ENCODE measurements at regions not wholly inside any gene's neighbourhood (a gene's known extent, or its start where the extent isn't known, plus 50 kb on each side); places are given as distances from the start of the nearest gene placed in this dataset.
A peak's percentile ranks its signal among the peaks of the same experiment; 100 is the strongest.

- Histone ChIP-seq H2BK20ac (ENCODE audit: low read depth, low read length) (peak overlapping the region; percentile 88), H2BK120ac (ENCODE audit: low read depth, low read length) (peak overlapping the region; percentile 97), H3K18ac (ENCODE audit: low read depth, low read length) (peak overlapping the region; percentile 89), H4K20me1 (ENCODE audit: insufficient read depth, low read length) (no peaks in the 10 kb centered on the region), H3K56ac (ENCODE audit: extremely low read depth, insufficient read depth, low read length) (peak overlapping the region; percentile 92), H2AFZ (replicated peaks; ENCODE audit: low read length, poor library complexity) (peak overlapping the region; percentile 95), H2BK5ac (ENCODE audit: low read depth, low read length, poor library complexity, severe bottlenecking) (peak overlapping the region; percentile 92), H3K14ac (replicated peaks; ENCODE audit: low read depth, low read length) (peak overlapping the region; percentile 91), H4K8ac (ENCODE audit: low read depth in 2 of 2, low read length in 2 of 2) (peak overlapping the region; percentile 87 to 96), H3K9ac (ENCODE audit: low read depth, low read length) (peak overlapping the region; percentile 26), H3K23ac (ENCODE audit: low read depth, low read length) (peak overlapping the region; percentile 89), H3K27ac (ENCODE audit: insufficient read depth, low read length) (peak overlapping the region; percentile 94), H3K9me3 (ENCODE audit: control insufficient read depth, insufficient read depth, low read length) (no peaks in the 10 kb centered on the region), H2AK5ac (ENCODE audit: low read depth, low read length) (peak overlapping the region; percentile 11), H4K91ac (ENCODE audit: insufficient read depth, low read depth, low read length) (peak overlapping the region; percentile 94), H2AK9ac (replicated peaks; ENCODE audit: low read depth, low read length, poor library complexity) (peak overlapping the region; percentile 45), H2BK15ac (ENCODE audit: low read depth, low read length) (peak overlapping the region; percentile 78), H3K4me2 (ENCODE audit: low read depth, low read length) (peak overlapping the region; percentile 74), H3K9me1 (ENCODE audit: insufficient read depth, low read length) (peaks cover 14% of the 10 kb centered on the region), H4K5ac (ENCODE audit: low read depth, low read length) (peak overlapping the region; percentile 59), H3K4me1 (ENCODE audit: control insufficient read depth, insufficient read depth, low read length) (peaks cover 19% of the 10 kb centered on the region), H3K4ac (ENCODE audit: low read depth, low read length) (peak overlapping the region; percentile 92), H3K79me1 (ENCODE audit: low read depth in 1 of 2, low read length in 2 of 2) (peaks cover 0 to 6% of the 10 kb centered on the region in 2 experiments; a peak in 2 of 4 replicates), H3K36me3 (ENCODE audit: control insufficient read depth, insufficient read depth, low read length) (no peaks in the 10 kb centered on the region), H3K4me3 (ENCODE audit: insufficient read depth, low read depth, low read length) (no peak overlapping the region), H3K27me3 (ENCODE audit: control insufficient read depth, insufficient read depth, low read length) (no peaks in the 10 kb centered on the region)
- no CpG with 5 or more reads among the region's 6 CpGs for WGBS, 2 experiments (ENCODE audit: extremely low coverage in 2 of 2, insufficient read length in 1 of 2)
- ChIA-PET CTCF (interaction anchor here (0.6 to 2.6 kb wide), 5 partner anchors 12 to 315 kb away, joined by 4 to 9 read pairs (median 8); partner anchors contain the start of gene SSBP2), POLR2A (ENCODE audit: unreplicated experiment) (interaction anchor here (2.1 kb wide), 1 partner anchor 99 kb away, joined by 29 read pairs; the partner anchor contains the start of gene SSBP2)
- BruUV-seq (replicated peaks), result no TSS peak
- TF ChIP-seq CEBPB (IDR thresholded peaks at IDR 0.05; ENCODE audit: low read depth, low read length) (peak; percentile 73), RFX5 (IDR thresholded peaks at IDR 0.05; ENCODE audit: low read depth, low read length) (no peak)
- intact Hi-C loops (cut with micrococcal nuclease) (loop anchor here (1.0 to 5.0 kb wide), 9 partner anchors 63 to 549 kb away; partner anchors contain the start of genes SSBP2 and ZCCHC9), in situ Hi-C loops (cut with MboI; ENCODE audit: low sequenced_read_pairs) (loop anchor here (5.0 to 10.0 kb wide), 3 partner anchors 93 to 426 kb away; no protein-coding TSS in a partner anchor), dilution Hi-C loops (cut with HindIII; ENCODE audit: low sequenced_read_pairs, unreplicated experiment) (no loop called here)
- peak; percentile 7; the same call in 1 of the 2 replicates for ATAC-seq (ENCODE audit: low read depth)
- peak; percentile 43 for DNase-seq
These were observed 99.8 kb upstream of the SSBP2 start for GRCh38 chr5:81850501-81851357.
